HepG2 (cell line): ENCODE measurements at regions not wholly inside any gene's neighbourhood (a gene's known extent, or its start where the extent isn't known, plus 50 kb on each side); places are given as distances from the start of the nearest gene placed in this dataset.

ENCODE experiments used
- CTCF ChIP-seq: sonication (generic); formaldehyde crosslinking; IDR thresholded peaks from 2 replicates; pipeline ENCODE4 v1.5.0; 2020; ENCODE audit warnings: mild to moderate bottlenecking, missing genetic modification reagents, moderate library complexity
- GRHL1 ChIP-seq: sonication (generic); formaldehyde crosslinking; conservative IDR thresholded peaks from 2 replicates; pipeline ENCODE4 v1.8.0; 2022; ENCODE audit warnings: missing genetic modification reagents
- HIVEP1 ChIP-seq: sonication (generic); formaldehyde crosslinking; IDR thresholded peaks from 2 replicates; pipeline ENCODE4 v1.4.0; 2020; ENCODE audit warnings: mild to moderate bottlenecking, missing genetic modification reagents
- KLF9 ChIP-seq: IDR thresholded peaks from 2 replicates; pipeline ENCODE4 v1.6.1; 2016; ENCODE audit warnings: low read depth
- MAFF ChIP-seq: IDR thresholded peaks from 2 replicates; pipeline ENCODE4 v1.6.1; 2011; ENCODE audit warnings: low read depth, low read length, improper control_type of control experiment
- MBD4 ChIP-seq: IDR thresholded peaks from 2 replicates; pipeline ENCODE4 v1.6.1; 2012; ENCODE audit warnings: low read length, inconsistent platforms, borderline replicate concordance
- NCOA1 ChIP-seq: sonication (generic); formaldehyde crosslinking; IDR thresholded peaks from 2 replicates; pipeline ENCODE4 v1.9.0; 2021; ENCODE audit warnings: missing genetic modification reagents
- PRMT3 ChIP-seq: sonication (generic); formaldehyde crosslinking; IDR thresholded peaks from 2 replicates; pipeline ENCODE4 v1.8.1; 2022; ENCODE audit warnings: low read depth, mild to moderate bottlenecking, moderate library complexity, missing genetic modification reagents, borderline replicate concordance
- RAD21 ChIP-seq: fragments of 450-650 bp; formaldehyde crosslinking; IDR thresholded peaks from 2 replicates; pipeline ENCODE4 v1.5.0; 2020; ENCODE audit warnings: mild to moderate bottlenecking
- RBM22 ChIP-seq: fragments of 200-400 bp; formaldehyde crosslinking; optimal IDR thresholded peaks from 2 replicates; pipeline ENCODE3; 2017; ENCODE audit warnings: mild to moderate bottlenecking, low read length, moderate library complexity
- SMC3 ChIP-seq: IDR thresholded peaks from 2 replicates; pipeline ENCODE4 v1.6.1; 2011; ENCODE audit warnings: low read length, improper control_type of control experiment
- SRSF4 ChIP-seq: fragments of 200-400 bp; formaldehyde crosslinking; IDR thresholded peaks from one replicate; pipeline ENCODE4 v1.6.1; 2018; ENCODE audit warnings: mild to moderate bottlenecking, low read depth, low read length, moderate library complexity; ENCODE audit not compliant: poor library complexity, severe bottlenecking
- ZNF275 ChIP-seq: sonication (generic); formaldehyde crosslinking; IDR thresholded peaks from 2 replicates; pipeline ENCODE4 v1.8.0; 2022; ENCODE audit warnings: missing genetic modification reagents, mild to moderate bottlenecking, inconsistent platforms, borderline replicate concordance
- ZNF337 ChIP-seq: sonication (generic); formaldehyde crosslinking; IDR thresholded peaks from 2 replicates; pipeline ENCODE4 v1.5.1; 2020; ENCODE audit warnings: missing genetic modification reagents, low read depth, mild to moderate bottlenecking, borderline replicate concordance
- ZNF512B ChIP-seq: sonication (generic); formaldehyde crosslinking; IDR thresholded peaks from 2 replicates; pipeline ENCODE4 v1.5.1; 2020; ENCODE audit warnings: missing genetic modification reagents, mild to moderate bottlenecking, borderline replicate concordance
- TF ChIP-seq, protein P1 (sequence below): sonication (generic); formaldehyde crosslinking; IDR thresholded peaks from 2 replicates; pipeline ENCODE4 v1.9.0; 2021; ENCODE audit warnings: missing genetic modification reagents, mild to moderate bottlenecking, borderline replicate concordance
- TF ChIP-seq, protein P2 (sequence below): sonication (generic); formaldehyde crosslinking; IDR thresholded peaks from 2 replicates; pipeline ENCODE4 v1.8.0; 2022; ENCODE audit warnings: missing genetic modification reagents, mild to moderate bottlenecking, moderate library complexity, borderline replicate concordance

DNA sequence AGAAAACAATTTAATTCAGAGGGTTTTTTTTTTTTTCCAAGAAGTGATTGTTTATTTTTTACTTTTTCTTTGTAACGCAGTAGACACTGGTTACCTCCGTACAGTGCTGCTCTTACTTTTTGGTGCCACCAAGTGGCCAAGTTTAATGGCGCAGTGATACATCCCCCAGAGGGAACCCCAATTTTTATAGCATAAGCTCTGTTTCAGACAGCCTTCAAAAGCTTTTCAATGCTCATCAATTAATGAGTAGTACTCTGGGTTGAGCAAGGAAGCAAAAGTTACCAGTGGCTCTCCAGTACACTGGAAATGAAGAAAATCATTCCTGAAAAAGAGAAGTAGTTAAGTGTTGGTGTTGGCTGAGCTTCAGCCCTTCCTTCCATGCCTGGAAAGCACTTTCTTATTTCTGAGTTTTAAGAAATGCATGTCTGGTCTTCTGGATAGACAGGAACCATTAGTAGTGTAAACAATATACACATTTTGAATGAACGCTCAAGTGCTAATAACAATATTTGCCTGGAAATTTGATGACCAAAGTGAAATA, 129.1 kb upstream of the SMLR1 start (continued):
- TF ChIP-seq, protein P1, sequence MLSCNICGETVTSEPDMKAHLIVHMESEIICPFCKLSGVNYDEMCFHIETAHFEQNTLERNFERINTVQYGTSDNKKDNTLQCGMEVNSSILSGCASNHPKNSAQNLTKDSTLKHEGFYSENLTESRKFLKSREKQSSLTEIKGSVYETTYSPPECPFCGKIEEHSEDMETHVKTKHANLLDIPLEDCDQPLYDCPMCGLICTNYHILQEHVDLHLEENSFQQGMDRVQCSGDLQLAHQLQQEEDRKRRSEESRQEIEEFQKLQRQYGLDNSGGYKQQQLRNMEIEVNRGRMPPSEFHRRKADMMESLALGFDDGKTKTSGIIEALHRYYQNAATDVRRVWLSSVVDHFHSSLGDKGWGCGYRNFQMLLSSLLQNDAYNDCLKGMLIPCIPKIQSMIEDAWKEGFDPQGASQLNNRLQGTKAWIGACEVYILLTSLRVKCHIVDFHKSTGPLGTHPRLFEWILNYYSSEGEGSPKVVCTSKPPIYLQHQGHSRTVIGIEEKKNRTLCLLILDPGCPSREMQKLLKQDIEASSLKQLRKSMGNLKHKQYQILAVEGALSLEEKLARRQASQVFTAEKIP (CRISPR knock-in tag), result no peak
- TF ChIP-seq CTCF (CRISPR knock-in tag) (peak; percentile 69), RAD21 (peak; percentile 33; the same call in 1 of the 2 replicates), RBM22 (no peak), NCOA1 (CRISPR knock-in tag) (no peak), ZNF275 (CRISPR knock-in tag) (no peak), HIVEP1 (no peak), SMC3 (peak; percentile 69), KLF9 (no peak), GRHL1 (CRISPR knock-in tag) (no peak), PRMT3 (CRISPR knock-in tag) (no peak), MBD4 (no peak), ZNF337 (CRISPR knock-in tag) (no peak), ZNF512B (CRISPR knock-in tag) (0 out of 2 replicates have a peak, but pooled peaks have one; percentile 33), MAFF (peak; percentile 20; the same call in 1 of the 2 replicates), SRSF4 (no peak)
- TF ChIP-seq, protein P2, sequence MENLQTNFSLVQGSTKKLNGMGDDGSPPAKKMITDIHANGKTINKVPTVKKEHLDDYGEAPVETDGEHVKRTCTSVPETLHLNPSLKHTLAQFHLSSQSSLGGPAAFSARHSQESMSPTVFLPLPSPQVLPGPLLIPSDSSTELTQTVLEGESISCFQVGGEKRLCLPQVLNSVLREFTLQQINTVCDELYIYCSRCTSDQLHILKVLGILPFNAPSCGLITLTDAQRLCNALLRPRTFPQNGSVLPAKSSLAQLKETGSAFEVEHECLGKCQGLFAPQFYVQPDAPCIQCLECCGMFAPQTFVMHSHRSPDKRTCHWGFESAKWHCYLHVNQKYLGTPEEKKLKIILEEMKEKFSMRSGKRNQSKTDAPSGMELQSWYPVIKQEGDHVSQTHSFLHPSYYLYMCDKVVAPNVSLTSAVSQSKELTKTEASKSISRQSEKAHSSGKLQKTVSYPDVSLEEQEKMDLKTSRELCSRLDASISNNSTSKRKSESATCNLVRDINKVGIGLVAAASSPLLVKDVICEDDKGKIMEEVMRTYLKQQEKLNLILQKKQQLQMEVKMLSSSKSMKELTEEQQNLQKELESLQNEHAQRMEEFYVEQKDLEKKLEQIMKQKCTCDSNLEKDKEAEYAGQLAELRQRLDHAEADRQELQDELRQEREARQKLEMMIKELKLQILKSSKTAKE (CRISPR knock-in tag), result no peak
